Vagina (tissue), 2 donors: ENCODE measurements at regions not wholly inside any gene's neighbourhood (a gene's known extent, or its start where the extent isn't known, plus 50 kb on each side); places are given as distances from the start of the nearest gene placed in this dataset.
A peak's percentile ranks its signal among the peaks of the same experiment; 100 is the strongest.

Experiments used
- DNase-seq, 2 donors: peaks; one replicate each; pipeline ENCODE4 v3.0.0-alpha.2; 2017; ENCODE audit errors: extremely low spot score in 2 of 2
- H3K27ac ChIP-seq: fragments of 200-600 bp; sonication (generic); one replicate; pipeline ENCODE4 v1.5.1; 2019
- H3K27me3 ChIP-seq: fragments of 200-600 bp; sonication (generic); one replicate; pipeline ENCODE4 v1.5.1; 2019
- H3K36me3 ChIP-seq, 2 donors: fragments of 200-600 bp; sonication (generic); one replicate each; pipeline ENCODE4 v1.5.1; 2017 to 2019
- H3K4me1 ChIP-seq: fragments of 200-600 bp; sonication (generic); one replicate; pipeline ENCODE4 v1.5.1; 2019
- H3K4me3 ChIP-seq, 2 donors: fragments of 200-600 bp; sonication (generic); 1 replicate in 1 of 2; 2 replicates in 1 of 2; pipeline ENCODE4 v1.5.1; 2016 to 2019
- H3K9me3 ChIP-seq: fragments of 200-600 bp; sonication (generic); one replicate; pipeline ENCODE4 v1.5.1; 2019
- CTCF ChIP-seq, 3 experiments: fragments of 450-650 bp in 2 of 3; fragments of 200-600 bp in 1 of 3; sonication (generic) in 1 of 3; IDR thresholded peaks; one replicate each; pipeline ENCODE4 v1.5.1; 2017 to 2019; ENCODE audit warnings: antibody characterized with exemption in 3 of 3, mild to moderate bottlenecking in 2 of 3, moderate library complexity in 2 of 3
- POLR2A ChIP-seq, 2 donors: fragments of 450-650 bp; IDR thresholded peaks; one replicate each; pipeline ENCODE4 v1.6.1; 2017; ENCODE audit warnings: antibody characterized with exemption in 2 of 2, mild to moderate bottlenecking in 2 of 2, moderate library complexity in 2 of 2
- POLR2AphosphoS5 ChIP-seq, 2 donors: sonication (generic); formaldehyde crosslinking; IDR thresholded peaks; one replicate each; pipeline ENCODE4 v1.9.0; 2017; ENCODE audit warnings: antibody characterized with exemption in 2 of 2, mild to moderate bottlenecking in 2 of 2, low read depth in 1 of 2; ENCODE audit not compliant: insufficient read depth in 1 of 2
- intact Hi-C: fragments of 100-400 bp; cut with DNase I; formaldehyde crosslinking; loops from one replicate; pipeline ENCODE4 v1.15.1; 2023

GRCh38 chr2:217192366-217192765 lies 332.5 kb upstream of the TNP1 start:
- no peaks in the 10 kb centered on the region for H3K36me3 ChIP-seq
- intact Hi-C loops: no loop called here
- no peak for DNase-seq
- no peaks in the 10 kb centered on the region for H3K4me1 ChIP-seq
- no peaks in the 10 kb centered on the region for H3K27me3 ChIP-seq
- no peaks in the 10 kb centered on the region for H3K9me3 ChIP-seq
- no peak overlapping the region for H3K4me3 ChIP-seq
- H3K27ac ChIP-seq: no peak overlapping the region
- TF ChIP-seq CTCF (IDR thresholded peaks at IDR 0.05) (no peak), POLR2AphosphoS5 (IDR thresholded peaks at IDR 0.05; ENCODE audit: insufficient read depth in 1 of 2, low read depth in 1 of 2) (no peak), POLR2A (IDR thresholded peaks at IDR 0.05) (no peak)

- Histone ChIP-seq H3K9me3 (no peaks in the 10 kb centered on the region), H3K4me1 (no peaks in the 10 kb centered on the region), H3K27me3 (no peaks in the 10 kb centered on the region), H3K4me3 (no peak overlapping the region), H3K36me3 (no peaks in the 10 kb centered on the region), H3K27ac (no peak overlapping the region)
- DNase-seq: no peak
- intact Hi-C loops: no loop called here
- no peak for TF ChIP-seq POLR2AphosphoS5 (IDR thresholded peaks at IDR 0.05; ENCODE audit: insufficient read depth in 1 of 2, low read depth in 1 of 2)
- no peak for TF ChIP-seq POLR2A (IDR thresholded peaks at IDR 0.05)
- no peak for TF ChIP-seq CTCF (IDR thresholded peaks at IDR 0.05)
These were observed 329.9 kb upstream of the TNP1 start for GRCh38 chr2:217189747-217190146.

DNA sequence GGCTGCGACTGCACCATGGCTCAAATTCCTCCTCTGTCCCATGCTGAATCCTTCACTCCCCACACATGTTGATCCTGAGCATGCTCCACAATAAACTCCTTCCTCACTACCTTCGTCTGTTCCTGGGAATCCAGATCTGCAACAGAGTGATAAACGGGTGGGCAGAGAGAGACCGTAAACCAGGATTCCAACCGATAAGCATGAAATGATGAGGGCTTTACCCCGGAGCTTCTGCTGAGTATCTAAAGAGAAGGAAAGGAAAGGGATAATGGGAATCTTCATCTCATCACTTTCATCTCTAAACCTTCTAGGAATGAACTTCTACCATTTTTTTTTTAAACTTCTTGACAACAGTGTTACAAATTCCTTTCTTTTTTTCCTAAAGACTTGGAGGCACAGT lies 329.3 kb upstream of the TNP1 start:
- intact Hi-C loops: no loop called here
- Histone ChIP-seq H3K27me3 (no peaks in the 10 kb centered on the region), H3K9me3 (no peaks in the 10 kb centered on the region), H3K36me3 (no peaks in the 10 kb centered on the region), H3K4me1 (no peaks in the 10 kb centered on the region), H3K27ac (no peak overlapping the region), H3K4me3 (no peak overlapping the region)
- DNase-seq: no peak
- TF ChIP-seq POLR2A (IDR thresholded peaks at IDR 0.05): no peak
- no peak for TF ChIP-seq POLR2AphosphoS5 (IDR thresholded peaks at IDR 0.05; ENCODE audit: insufficient read depth in 1 of 2, low read depth in 1 of 2)
- TF ChIP-seq CTCF (IDR thresholded peaks at IDR 0.05): no peak

- Histone ChIP-seq H3K36me3 (no peaks in the 10 kb centered on the region), H3K4me3 (no peak overlapping the region), H3K9me3 (no peaks in the 10 kb centered on the region), H3K27ac (no peak overlapping the region), H3K4me1 (no peaks in the 10 kb centered on the region), H3K27me3 (no peaks in the 10 kb centered on the region)
- DNase-seq: peak in 1 of 2 donors; percentile 91
- intact Hi-C loops: no loop called here
- TF ChIP-seq CTCF (IDR thresholded peaks at IDR 0.05): no peak
- TF ChIP-seq POLR2AphosphoS5 (IDR thresholded peaks at IDR 0.05; ENCODE audit: insufficient read depth in 1 of 2, low read depth in 1 of 2): peak in 1 of 2 donors; percentile 70
These were observed 326.9 kb upstream of the TNP1 start for GRCh38 chr2:217186668-217187159.

GRCh38 chr2:217186152-217186551 lies 326.3 kb upstream of the TNP1 start:
- no peaks in the 10 kb centered on the region for H3K9me3 ChIP-seq
- intact Hi-C loops: no loop called here
- H3K4me1 ChIP-seq: no peaks in the 10 kb centered on the region
- H3K27me3 ChIP-seq: no peaks in the 10 kb centered on the region
- H3K27ac ChIP-seq: no peak overlapping the region
- H3K36me3 ChIP-seq: no peaks in the 10 kb centered on the region
- TF ChIP-seq POLR2A (IDR thresholded peaks at IDR 0.05) (no peak), CTCF (IDR thresholded peaks at IDR 0.05) (no peak), POLR2AphosphoS5 (IDR thresholded peaks at IDR 0.05; ENCODE audit: insufficient read depth in 1 of 2, low read depth in 1 of 2) (no peak)
- no peak overlapping the region for H3K4me3 ChIP-seq
- no peak for DNase-seq
